GM12873 (cell line): ENCODE measurements at regions not wholly inside any gene's neighbourhood (a gene's known extent, or its start where the extent isn't known, plus 50 kb on each side); places are given as distances from the start of the nearest gene placed in this dataset.

ENCODE experiments used
- TF ChIP-seq, protein P1 (sequence below): IDR thresholded peaks from 2 replicates; pipeline ENCODE4 v1.5.1; 2012; ENCODE audit warnings: low read depth, mild to moderate bottlenecking, moderate library complexity, low read length, control low read depth; ENCODE audit not compliant: insufficient read depth; ENCODE audit errors: missing control alignments

GRCh38 chr7:148950806-148951205, 66.7 kb upstream of the EZH2 start:
- TF ChIP-seq, protein P1, sequence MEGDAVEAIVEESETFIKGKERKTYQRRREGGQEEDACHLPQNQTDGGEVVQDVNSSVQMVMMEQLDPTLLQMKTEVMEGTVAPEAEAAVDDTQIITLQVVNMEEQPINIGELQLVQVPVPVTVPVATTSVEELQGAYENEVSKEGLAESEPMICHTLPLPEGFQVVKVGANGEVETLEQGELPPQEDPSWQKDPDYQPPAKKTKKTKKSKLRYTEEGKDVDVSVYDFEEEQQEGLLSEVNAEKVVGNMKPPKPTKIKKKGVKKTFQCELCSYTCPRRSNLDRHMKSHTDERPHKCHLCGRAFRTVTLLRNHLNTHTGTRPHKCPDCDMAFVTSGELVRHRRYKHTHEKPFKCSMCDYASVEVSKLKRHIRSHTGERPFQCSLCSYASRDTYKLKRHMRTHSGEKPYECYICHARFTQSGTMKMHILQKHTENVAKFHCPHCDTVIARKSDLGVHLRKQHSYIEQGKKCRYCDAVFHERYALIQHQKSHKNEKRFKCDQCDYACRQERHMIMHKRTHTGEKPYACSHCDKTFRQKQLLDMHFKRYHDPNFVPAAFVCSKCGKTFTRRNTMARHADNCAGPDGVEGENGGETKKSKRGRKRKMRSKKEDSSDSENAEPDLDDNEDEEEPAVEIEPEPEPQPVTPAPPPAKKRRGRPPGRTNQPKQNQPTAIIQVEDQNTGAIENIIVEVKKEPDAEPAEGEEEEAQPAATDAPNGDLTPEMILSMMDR, result no peak

DNA sequence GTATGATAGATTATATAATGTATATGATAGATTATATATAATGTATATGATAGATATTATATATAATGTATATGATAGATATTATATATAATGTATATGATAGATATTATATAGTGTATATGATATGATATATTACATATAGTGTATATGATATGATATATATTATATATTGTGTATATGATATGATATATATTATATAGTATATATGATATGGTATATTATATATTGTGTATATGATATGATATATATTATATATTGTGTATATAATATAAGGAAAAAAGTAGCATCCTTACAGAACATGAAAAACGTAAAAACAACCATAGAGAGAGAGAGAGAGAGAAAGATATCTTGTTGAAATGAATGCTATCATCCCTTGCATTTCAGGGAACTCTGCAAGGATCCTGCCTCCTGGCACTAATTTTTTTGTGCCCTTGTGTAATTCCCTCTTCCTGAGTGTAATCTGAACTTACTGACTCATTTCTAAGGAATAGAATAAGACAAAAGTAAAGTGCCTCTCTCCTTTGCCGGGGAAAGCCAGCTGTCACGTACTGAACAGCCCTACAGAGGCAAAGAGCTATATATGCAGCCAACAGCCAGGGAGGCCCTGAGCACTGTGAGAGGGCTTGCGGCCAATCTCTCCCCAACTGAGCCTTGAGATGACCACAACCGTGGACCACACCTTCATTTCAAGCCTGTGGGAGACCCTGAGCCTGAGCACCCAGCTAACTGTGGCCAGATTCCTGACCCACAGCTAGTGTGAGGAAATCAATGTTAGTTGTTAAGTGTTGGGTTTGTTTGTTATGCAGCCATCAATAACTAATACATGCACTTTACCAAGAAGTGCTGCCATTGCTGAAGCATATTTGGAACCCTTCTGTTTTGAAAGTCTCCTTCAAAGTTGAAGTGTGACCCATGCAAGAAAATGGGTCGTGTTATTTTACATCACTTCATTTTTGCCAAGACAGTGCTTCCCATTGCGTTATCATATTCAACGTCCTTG, 61.1 kb upstream of the EZH2 start:
- TF ChIP-seq, protein P1, result no peak

GRCh38 chr7:148941598-148942275, 57.6 kb upstream of the EZH2 start:
- TF ChIP-seq, protein P1, result peak; percentile 51

- TF ChIP-seq, protein P1, result no peak
Observed at GRCh38 chr7:148940702-148941597, 56.9 kb upstream of the EZH2 start.

- TF ChIP-seq, protein P1, result no peak
Observed at GRCh38 chr7:148939128-148939755, 55.2 kb upstream of the EZH2 start.

- TF ChIP-seq, protein P1, result no peak
Observed at GRCh38 chr7:148935451-148935850, 51.4 kb upstream of the EZH2 start.
